OCI-LY3 (cell line): ENCODE measurements at regions not wholly inside any gene's neighbourhood (a gene's known extent, or its start where the extent isn't known, plus 50 kb on each side); places are given as distances from the start of the nearest gene placed in this dataset.

ENCODE experiments used
- H2AFZ ChIP-seq: fragments of 200-600, 300-600 bp; shearing (Covaris generic); 2 replicates; pipeline ENCODE4 v1.6.0; 2014; ENCODE audit warnings: antibody characterized with exemption, low read depth, low read length
- H3K27ac ChIP-seq: fragments of 200-600, 300-600 bp; sonication (generic); 2 replicates; pipeline ENCODE4 v1.5.1; 2014; ENCODE audit warnings: mild to moderate bottlenecking, low read length, moderate library complexity, mixed read lengths
- H3K27me3 ChIP-seq: fragments of 200-600, 300-600 bp; sonication (generic); 2 replicates; pipeline ENCODE4 v1.6.1; 2014; ENCODE audit warnings: low read depth, low read length, mixed read lengths
- H3K36me3 ChIP-seq: fragments of 200-600, 300-600 bp; sonication (generic); replicated peaks from 2 replicates; pipeline ENCODE3; 2014; ENCODE audit warnings: low read depth, low read length, mixed read lengths
- H3K4me1 ChIP-seq: fragments of 300-600, 200-600 bp; sonication (generic); 2 replicates; pipeline ENCODE4 v1.6.1; 2014; ENCODE audit warnings: low read length, mixed read lengths
- H3K4me2 ChIP-seq: fragments of 200-600, 300-600 bp; sonication (generic); 2 replicates; pipeline ENCODE4 v1.6.1; 2014; ENCODE audit warnings: low read length, mixed read lengths
- H3K4me3 ChIP-seq: fragments of 300-600, 200-600 bp; sonication (generic); 2 replicates; pipeline ENCODE4 v1.5.1; 2014; ENCODE audit warnings: antibody characterized with exemption, mild to moderate bottlenecking, low read length, moderate library complexity
- H3K79me2 ChIP-seq: fragments of 300-600, 200-600 bp; shearing (Covaris generic); 2 replicates; pipeline ENCODE4 v1.6.1; 2014; ENCODE audit warnings: mild to moderate bottlenecking, low read length, mixed read lengths
- H3K9ac ChIP-seq: fragments of 300-600, 200-600 bp; shearing (Covaris generic); 2 replicates; pipeline ENCODE4 v1.6.0; 2014; ENCODE audit warnings: mild to moderate bottlenecking, low read length, moderate library complexity
- H3K9me3 ChIP-seq: fragments of 200-600, 300-600 bp; shearing (Covaris generic); 2 replicates; pipeline ENCODE4 v1.6.1; 2014; ENCODE audit warnings: low read length, mixed read lengths; ENCODE audit not compliant: insufficient read depth
- H4K20me1 ChIP-seq: fragments of 200-600, 300-600 bp; sonication (generic); 2 replicates; pipeline ENCODE4 v1.6.1; 2016; ENCODE audit warnings: low read length, mixed read lengths; ENCODE audit not compliant: insufficient read depth
- CTCF ChIP-seq: fragments of 200-600, 300-600 bp; sonication (generic); IDR thresholded peaks from 2 replicates; pipeline ENCODE4 v1.5.1; 2014; ENCODE audit warnings: antibody characterized with exemption, low read length, low read depth
- EZH2phosphoT487 ChIP-seq: fragments of 200-600 bp; shearing (Covaris generic); IDR thresholded peaks from 2 replicates; pipeline ENCODE4 v1.6.1; 2018; ENCODE audit warnings: antibody characterized with exemption, mixed run types, low read depth

DNA sequence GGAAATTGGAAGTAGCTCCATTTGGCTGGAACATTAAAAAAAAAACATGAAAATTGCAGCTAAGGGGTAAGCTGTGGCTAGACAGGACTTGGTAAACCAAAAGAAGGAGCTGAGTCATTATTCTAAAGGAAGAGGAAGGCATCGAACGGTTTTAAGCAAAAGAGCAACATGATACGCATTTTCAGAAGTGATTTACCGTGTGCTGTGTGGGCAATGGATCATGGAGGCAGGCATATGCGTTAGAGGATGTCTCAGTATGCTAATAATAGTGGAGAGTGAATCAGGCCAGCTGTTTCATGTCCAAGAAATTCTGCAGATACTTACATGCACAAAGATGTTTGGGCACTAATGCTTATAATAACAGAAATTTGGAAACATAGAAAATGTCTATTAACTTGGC lies 409.1 kb upstream of the ATP11B start:
- H3K4me2 ChIP-seq, result peak overlapping the region; percentile 47

GRCh38 chr3:182385356-182385755 lies 407.9 kb upstream of the ATP11B start:
- TF ChIP-seq CTCF (no peak), EZH2phosphoT487 (no peak)
- H4K20me1 ChIP-seq, result no peaks in the 10 kb centered on the region
- no peaks in the 10 kb centered on the region for H3K79me2 ChIP-seq
- H3K27me3 ChIP-seq, result no peaks in the 10 kb centered on the region
- no peak overlapping the region for H3K9ac ChIP-seq
- H3K4me1 ChIP-seq, result peaks cover 9% of the 10 kb centered on the region
- no peaks in the 10 kb centered on the region for H3K36me3 ChIP-seq
- no peak overlapping the region for H3K4me2 ChIP-seq
- H3K27ac ChIP-seq, result no peak overlapping the region
- H3K9me3 ChIP-seq, result no peaks in the 10 kb centered on the region
- no peak overlapping the region for H2AFZ ChIP-seq
- no peak overlapping the region for H3K4me3 ChIP-seq

More for the DNA sequence above, 409.1 kb upstream of the ATP11B start:
- H3K27me3 ChIP-seq, result no peaks in the 10 kb centered on the region
- H3K9ac ChIP-seq, result no peak overlapping the region
- TF ChIP-seq EZH2phosphoT487 (no peak), CTCF (no peak)
- no peaks in the 10 kb centered on the region for H3K36me3 ChIP-seq
- no peaks in the 10 kb centered on the region for H4K20me1 ChIP-seq
- H3K27ac ChIP-seq, result no peak overlapping the region
- H3K4me3 ChIP-seq, result peak overlapping the region; percentile 30; the same call in 1 of the 2 replicates
- peak overlapping the region; percentile 88; the same call in 1 of the 2 replicates for H2AFZ ChIP-seq
- H3K9me3 ChIP-seq, result no peaks in the 10 kb centered on the region
- peaks cover 9% of the 10 kb centered on the region for H3K4me1 ChIP-seq
- no peaks in the 10 kb centered on the region for H3K79me2 ChIP-seq

DNA sequence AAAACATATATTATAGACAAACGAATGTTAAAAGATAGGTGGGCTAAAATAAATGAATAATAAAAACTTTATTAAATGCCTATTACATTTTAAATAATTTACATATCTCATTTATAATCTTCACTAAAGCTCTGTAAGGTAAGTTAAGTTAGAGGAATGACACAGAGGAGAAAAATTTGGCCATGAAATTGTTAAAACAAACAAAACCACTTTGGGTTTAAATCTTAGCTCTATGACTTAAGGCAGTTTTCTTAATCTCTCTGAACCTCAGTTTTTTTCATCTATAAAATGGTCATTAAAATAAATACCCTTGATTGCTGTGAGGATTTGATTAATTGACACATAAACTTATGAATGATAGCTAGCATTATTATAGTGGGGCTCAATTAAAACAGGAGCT lies 404.8 kb upstream of the ATP11B start:
- Histone ChIP-seq H3K4me1 (peaks cover 24% of the 10 kb centered on the region), H4K20me1 (no peaks in the 10 kb centered on the region), H3K36me3 (no peaks in the 10 kb centered on the region), H3K79me2 (no peaks in the 10 kb centered on the region), H3K4me3 (no peak overlapping the region), H3K4me2 (no peak overlapping the region), H3K27me3 (no peaks in the 10 kb centered on the region), H3K9me3 (no peaks in the 10 kb centered on the region), H3K9ac (no peak overlapping the region), H3K27ac (no peak overlapping the region), H2AFZ (no peak overlapping the region)
- TF ChIP-seq EZH2phosphoT487 (no peak), CTCF (no peak)

DNA sequence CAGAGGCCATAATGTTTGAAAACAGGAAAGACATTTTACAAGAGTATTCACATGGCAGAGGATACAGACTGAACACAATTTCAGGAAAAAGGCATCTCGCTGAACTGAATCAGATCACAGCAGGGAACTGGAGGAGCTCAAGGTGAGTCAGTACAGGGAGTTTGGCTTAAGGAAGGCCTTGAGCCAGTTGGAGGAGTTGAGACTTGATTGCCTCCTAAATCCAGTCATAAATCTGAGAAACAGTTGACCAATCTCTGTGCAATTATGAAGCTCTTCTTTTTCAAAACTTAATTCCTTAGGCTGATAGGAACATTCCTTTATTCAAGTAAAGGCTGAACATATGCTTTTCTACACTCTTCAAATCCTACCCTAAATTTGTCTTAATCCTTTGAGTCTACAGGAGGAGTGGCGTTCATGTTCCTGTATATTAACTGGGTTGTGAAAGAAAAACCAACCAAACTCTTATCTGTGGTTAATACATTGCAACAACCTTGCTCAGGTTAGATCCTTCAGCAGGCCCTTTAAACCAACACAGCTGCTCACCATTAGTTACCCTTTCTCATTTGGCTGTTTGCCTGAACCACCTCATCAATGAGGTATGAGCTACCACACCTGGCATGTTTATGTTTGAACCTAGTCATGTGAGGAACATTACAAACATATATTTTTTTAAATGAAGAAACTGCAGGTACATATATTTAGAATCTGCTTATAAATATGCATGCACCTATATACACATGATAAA lies 404.1 kb upstream of the ATP11B start:
- Histone ChIP-seq H3K27me3 (no peaks in the 10 kb centered on the region), H3K36me3 (no peaks in the 10 kb centered on the region), H3K27ac (no peak overlapping the region), H3K79me2 (no peaks in the 10 kb centered on the region), H3K4me3 (no peak overlapping the region), H3K4me2 (no peak overlapping the region), H4K20me1 (no peaks in the 10 kb centered on the region), H3K9me3 (no peaks in the 10 kb centered on the region), H3K4me1 (peaks cover 25% of the 10 kb centered on the region), H3K9ac (no peak overlapping the region), H2AFZ (peak overlapping the region; percentile 48; the same call in 1 of the 2 replicates)
- TF ChIP-seq CTCF (no peak), EZH2phosphoT487 (no peak)
